ENCODE measurements at regions not wholly inside any gene's neighbourhood (a gene's known extent, or its start where the extent isn't known, plus 50 kb on each side); places are given as distances from the start of the nearest gene placed in this dataset.
A peak's percentile ranks its signal among the peaks of the same experiment; 100 is the strongest.

GRCh38 chr2:401019-401679 is 113.3 kb upstream of the ALKAL2 start:
- H3K27me3 ChIP-seq, result no peaks in the 10 kb centered on the region
- H3K36me3 ChIP-seq, result no peaks in the 10 kb centered on the region
- H3K27ac ChIP-seq, result 0 out of 2 replicates have a peak overlapping the region, but pooled peaks have one; percentile 9
- H3K9me3 ChIP-seq, result peaks cover 20% of the 10 kb centered on the region
- no peak for TF ChIP-seq Cebpa-rat (IDR thresholded peaks at IDR 0.05)
- H3K9ac ChIP-seq, result no peak overlapping the region
- H3K4me3 ChIP-seq, result no peak overlapping the region
- no peak overlapping the region for H3K4me2 ChIP-seq
- H3K4me1 ChIP-seq, result peaks cover 13% of the 10 kb centered on the region
- no peaks in the 10 kb centered on the region for H4K20me1 ChIP-seq

- Histone ChIP-seq H3K9me3 (0 out of 2 replicates have a peak, but pooled peaks cover 2% of the 10 kb centered on the region), H3K27me3 (no peaks in the 10 kb centered on the region)
- TF ChIP-seq Cebpa-rat (IDR thresholded peaks at IDR 0.05), result no peak
Measured at GRCh38 chr2:397926-398325, 110.0 kb upstream of the ALKAL2 start.

GRCh38 chr2:397521-397920 is 109.6 kb upstream of the ALKAL2 start:
- H3K27ac ChIP-seq, result no peak overlapping the region
- TF ChIP-seq Cebpa-rat (IDR thresholded peaks at IDR 0.05), result no peak
- H4K20me1 ChIP-seq, result no peaks in the 10 kb centered on the region
- H3K9ac ChIP-seq, result no peak overlapping the region
- no peaks in the 10 kb centered on the region for H3K36me3 ChIP-seq
- no peaks in the 10 kb centered on the region for H3K27me3 ChIP-seq
- H3K4me1 ChIP-seq, result peaks cover 29% of the 10 kb centered on the region
- no peak overlapping the region for H3K4me2 ChIP-seq
- H3K9me3 ChIP-seq, result no peaks in the 10 kb centered on the region
- H3K4me3 ChIP-seq, result no peak overlapping the region

More at GRCh38 chr2:397926-398325, 110.0 kb upstream of the ALKAL2 start:
- Histone ChIP-seq H3K9ac (no peak overlapping the region), H3K27ac (no peak overlapping the region), H4K20me1 (no peaks in the 10 kb centered on the region), H3K4me3 (no peak overlapping the region), H3K4me1 (peaks cover 29% of the 10 kb centered on the region), H3K36me3 (no peaks in the 10 kb centered on the region), H3K4me2 (no peak overlapping the region)

- Histone ChIP-seq H3K9ac (no peak overlapping the region), H3K4me2 (no peak overlapping the region)
- TF ChIP-seq Cebpa-rat (IDR thresholded peaks at IDR 0.05), result no peak
Measured at GRCh38 chr2:396903-397302, 109.0 kb upstream of the ALKAL2 start.

GRCh38 chr2:395886-396285 is 108.0 kb upstream of the ALKAL2 start:
- Histone ChIP-seq H3K9ac (no peak overlapping the region), H3K4me3 (no peak overlapping the region), H3K4me2 (no peak overlapping the region), H3K27ac (no peak overlapping the region), H3K36me3 (no peaks in the 10 kb centered on the region), H3K9me3 (no peaks in the 10 kb centered on the region), H4K20me1 (no peaks in the 10 kb centered on the region), H3K27me3 (no peaks in the 10 kb centered on the region), H3K4me1 (peaks cover 22% of the 10 kb centered on the region)
- TF ChIP-seq Cebpa-rat (IDR thresholded peaks at IDR 0.05), result no peak

More at GRCh38 chr2:396903-397302, 109.0 kb upstream of the ALKAL2 start:
- no peaks in the 10 kb centered on the region for H3K27me3 ChIP-seq
- no peak overlapping the region for H3K27ac ChIP-seq
- peaks cover 29% of the 10 kb centered on the region for H3K4me1 ChIP-seq
- H3K36me3 ChIP-seq, result no peaks in the 10 kb centered on the region
- no peak overlapping the region for H3K4me3 ChIP-seq
- no peaks in the 10 kb centered on the region for H4K20me1 ChIP-seq
- no peaks in the 10 kb centered on the region for H3K9me3 ChIP-seq

GRCh38 chr2:393711-394696 is 106.1 kb upstream of the ALKAL2 start:
- Histone ChIP-seq H3K36me3 (no peaks in the 10 kb centered on the region), H3K27me3 (no peaks in the 10 kb centered on the region), H3K9me3 (no peaks in the 10 kb centered on the region), H3K4me1 (peaks cover 22% of the 10 kb centered on the region), H3K4me3 (no peak overlapping the region), H4K20me1 (no peaks in the 10 kb centered on the region), H3K9ac (no peak overlapping the region), H3K27ac (no peak overlapping the region), H3K4me2 (peak overlapping the region; percentile 43)
- TF ChIP-seq Cebpa-rat (IDR thresholded peaks at IDR 0.05), result no peak

GRCh38 chr2:392926-393280 is 105.0 kb upstream of the ALKAL2 start:
- no peak for TF ChIP-seq Cebpa-rat (IDR thresholded peaks at IDR 0.05)
- H3K4me2 ChIP-seq, result no peak overlapping the region
- no peak overlapping the region for H3K27ac ChIP-seq
- H4K20me1 ChIP-seq, result no peaks in the 10 kb centered on the region
- no peak overlapping the region for H3K9ac ChIP-seq
- no peaks in the 10 kb centered on the region for H3K36me3 ChIP-seq
- no peak overlapping the region for H3K4me3 ChIP-seq
- H3K9me3 ChIP-seq, result no peaks in the 10 kb centered on the region
- peaks cover 22% of the 10 kb centered on the region for H3K4me1 ChIP-seq
- H3K27me3 ChIP-seq, result no peaks in the 10 kb centered on the region

GRCh38 chr2:392181-392925 is 104.5 kb upstream of the ALKAL2 start:
- Histone ChIP-seq H3K36me3 (no peaks in the 10 kb centered on the region), H3K4me2 (no peak overlapping the region), H3K4me1 (peaks cover 22% of the 10 kb centered on the region), H4K20me1 (no peaks in the 10 kb centered on the region), H3K27me3 (no peaks in the 10 kb centered on the region), H3K9me3 (no peaks in the 10 kb centered on the region), H3K27ac (no peak overlapping the region), H3K4me3 (no peak overlapping the region), H3K9ac (no peak overlapping the region)
- no peak for TF ChIP-seq Cebpa-rat (IDR thresholded peaks at IDR 0.05)

GRCh38 chr2:391696-392095 is 103.8 kb upstream of the ALKAL2 start:
- H3K9ac ChIP-seq, result no peak overlapping the region
- H4K20me1 ChIP-seq, result no peaks in the 10 kb centered on the region
- H3K4me2 ChIP-seq, result no peak overlapping the region
- no peak overlapping the region for H3K4me3 ChIP-seq
- no peak for TF ChIP-seq Cebpa-rat (IDR thresholded peaks at IDR 0.05)
- H3K27ac ChIP-seq, result no peak overlapping the region
- no peaks in the 10 kb centered on the region for H3K36me3 ChIP-seq
- no peaks in the 10 kb centered on the region for H3K9me3 ChIP-seq
- peaks cover 22% of the 10 kb centered on the region for H3K4me1 ChIP-seq
- H3K27me3 ChIP-seq, result no peaks in the 10 kb centered on the region
